AG20443 (cell line): ENCODE measurements at regions not wholly inside any gene's neighbourhood (a gene's known extent, or its start where the extent isn't known, plus 50 kb on each side); places are given as distances from the start of the nearest gene placed in this dataset.
A peak's percentile ranks its signal among the peaks of the same experiment; 100 is the strongest.
"Not testable (repeated sequence)": the region's sequence is repeated elsewhere in the genome, so short reads cannot be mapped to it uniquely, and the experiment has no call there.

ENCODE experiments used
- DNase-seq: peaks from one replicate; pipeline ENCODE4 v3.0.0; 2012; ENCODE audit warnings: low spot score, mixed read lengths

GRCh38 chr6:139474145-139475108 lies 100.0 kb upstream of the CITED2 start:
- DNase-seq: peak; percentile 35

- no peak for DNase-seq
These were observed 99.3 kb upstream of the CITED2 start for GRCh38 chr6:139473731-139474130.

- peak; percentile 43 for DNase-seq
These were observed 98.8 kb upstream of the CITED2 start for GRCh38 chr6:139473231-139473701.

GRCh38 chr6:139472351-139473015 lies 98.0 kb upstream of the CITED2 start:
- peak; percentile 70 for DNase-seq

- DNase-seq: no peak
These were observed 96.5 kb upstream of the CITED2 start for GRCh38 chr6:139470997-139471396.

- DNase-seq: no peak
These were observed 93.9 kb upstream of the CITED2 start for GRCh38 chr6:139468178-139468819.

- peak; percentile 47 for DNase-seq
These were observed 83.0 kb upstream of the CITED2 start for GRCh38 chr6:139457476-139457875.

GRCh38 chr6:139452148-139452876 lies 77.9 kb upstream of the CITED2 start:
- DNase-seq: no peak

- DNase-seq: no peak
These were observed 75.2 kb upstream of the CITED2 start for GRCh38 chr6:139449611-139450000.

GRCh38 chr6:139448998-139449610 lies 74.7 kb upstream of the CITED2 start:
- DNase-seq: no peak

- DNase-seq: no peak
These were observed 73.7 kb upstream of the CITED2 start for GRCh38 chr6:139448051-139448649.

GRCh38 chr6:139447656-139447975 lies 73.2 kb upstream of the CITED2 start:
- DNase-seq: no peak

- no peak for DNase-seq
These were observed 72.6 kb upstream of the CITED2 start for GRCh38 chr6:139446768-139447655.

GRCh38 chr6:139446138-139446715 lies 71.8 kb upstream of the CITED2 start:
- no peak for DNase-seq

GRCh38 chr6:139444273-139444787 lies 69.9 kb upstream of the CITED2 start:
- DNase-seq: not testable (repeated sequence)

GRCh38 chr6:139443231-139444112 lies 69.0 kb upstream of the CITED2 start:
- no peak for DNase-seq

GRCh38 chr6:139442188-139442671 lies 67.8 kb upstream of the CITED2 start:
- no peak for DNase-seq

GRCh38 chr6:139439349-139439748 lies 64.9 kb upstream of the CITED2 start:
- DNase-seq: no peak
